ENCODE measurements at regions not wholly inside any gene's neighbourhood (a gene's known extent, or its start where the extent isn't known, plus 50 kb on each side); places are given as distances from the start of the nearest gene placed in this dataset.

DNA sequence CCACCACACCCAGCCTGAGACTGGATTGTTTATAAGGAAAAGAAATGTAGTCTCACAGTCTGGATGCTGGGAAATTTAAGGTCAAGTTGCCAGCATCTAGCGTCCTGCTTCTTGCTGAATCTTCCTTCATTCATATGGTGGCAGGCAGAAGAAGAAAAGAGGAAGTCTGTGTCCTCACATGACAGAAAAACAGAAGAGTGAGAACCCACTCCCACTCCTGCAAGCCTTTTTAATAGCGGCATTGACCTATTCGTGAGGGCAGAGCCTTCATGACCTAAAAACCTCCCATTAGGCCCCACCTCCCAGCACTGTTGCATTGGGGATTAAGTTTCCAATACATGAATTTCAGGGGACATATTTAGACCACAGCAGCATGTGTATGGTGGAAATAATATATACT, 160.8 kb upstream of the BMP2 start:
- Histone ChIP-seq H3K79me2 (replicated peaks; ENCODE audit: insufficient read depth, low read length) (no peaks in the 10 kb centered on the region), H3K27me3 (ENCODE audit: insufficient read depth, low read depth, low read length) (no peaks in the 10 kb centered on the region), H3K4me3 (ENCODE audit: low read length) (no peak overlapping the region), H3K9me3 (ENCODE audit: low read length) (no peaks in the 10 kb centered on the region), H3K9ac (ENCODE audit: low read length) (no peak overlapping the region), H3F3A (ENCODE audit: insufficient read depth, low read length, poor library complexity, severe bottlenecking) (no peaks in the 10 kb centered on the region), H3K27ac (ENCODE audit: low read length) (no peak overlapping the region), H3K4me2 (ENCODE audit: low read length) (no peak overlapping the region), H4K20me1 (ENCODE audit: insufficient read depth) (no peaks in the 10 kb centered on the region), H2AFZ (ENCODE audit: low read depth, low read length) (no peak overlapping the region), H3K9me2 (ENCODE audit: insufficient read depth, low read length) (no peaks in the 10 kb centered on the region), H3K36me3 (ENCODE audit: insufficient read depth, low read length) (no peaks in the 10 kb centered on the region)
- TF ChIP-seq RAD21 (conservative IDR thresholded peaks at IDR 0.05): no peak
- TF ChIP-seq, protein P1, sequence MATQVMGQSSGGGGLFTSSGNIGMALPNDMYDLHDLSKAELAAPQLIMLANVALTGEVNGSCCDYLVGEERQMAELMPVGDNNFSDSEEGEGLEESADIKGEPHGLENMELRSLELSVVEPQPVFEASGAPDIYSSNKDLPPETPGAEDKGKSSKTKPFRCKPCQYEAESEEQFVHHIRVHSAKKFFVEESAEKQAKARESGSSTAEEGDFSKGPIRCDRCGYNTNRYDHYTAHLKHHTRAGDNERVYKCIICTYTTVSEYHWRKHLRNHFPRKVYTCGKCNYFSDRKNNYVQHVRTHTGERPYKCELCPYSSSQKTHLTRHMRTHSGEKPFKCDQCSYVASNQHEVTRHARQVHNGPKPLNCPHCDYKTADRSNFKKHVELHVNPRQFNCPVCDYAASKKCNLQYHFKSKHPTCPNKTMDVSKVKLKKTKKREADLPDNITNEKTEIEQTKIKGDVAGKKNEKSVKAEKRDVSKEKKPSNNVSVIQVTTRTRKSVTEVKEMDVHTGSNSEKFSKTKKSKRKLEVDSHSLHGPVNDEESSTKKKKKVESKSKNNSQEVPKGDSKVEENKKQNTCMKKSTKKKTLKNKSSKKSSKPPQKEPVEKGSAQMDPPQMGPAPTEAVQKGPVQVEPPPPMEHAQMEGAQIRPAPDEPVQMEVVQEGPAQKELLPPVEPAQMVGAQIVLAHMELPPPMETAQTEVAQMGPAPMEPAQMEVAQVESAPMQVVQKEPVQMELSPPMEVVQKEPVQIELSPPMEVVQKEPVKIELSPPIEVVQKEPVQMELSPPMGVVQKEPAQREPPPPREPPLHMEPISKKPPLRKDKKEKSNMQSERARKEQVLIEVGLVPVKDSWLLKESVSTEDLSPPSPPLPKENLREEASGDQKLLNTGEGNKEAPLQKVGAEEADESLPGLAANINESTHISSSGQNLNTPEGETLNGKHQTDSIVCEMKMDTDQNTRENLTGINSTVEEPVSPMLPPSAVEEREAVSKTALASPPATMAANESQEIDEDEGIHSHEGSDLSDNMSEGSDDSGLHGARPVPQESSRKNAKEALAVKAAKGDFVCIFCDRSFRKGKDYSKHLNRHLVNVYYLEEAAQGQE (IDR thresholded peaks at IDR 0.05; ENCODE audit: borderline replicate concordance): no peak
- TF ChIP-seq SMC3 (conservative IDR thresholded peaks at IDR 0.05; ENCODE audit: poor library complexity): no peak
- TF ChIP-seq EP300 (conservative IDR thresholded peaks at IDR 0.05; ENCODE audit: poor library complexity, severe bottlenecking): no peak
- TF ChIP-seq MXI1 (conservative IDR thresholded peaks at IDR 0.05; ENCODE audit: poor library complexity, severe bottlenecking): no peak
- no peak for TF ChIP-seq POLR2AphosphoS5 (IDR thresholded peaks at IDR 0.05)
- no peak for TF ChIP-seq EZH2 (IDR thresholded peaks at IDR 0.05; ENCODE audit: borderline replicate concordance, insufficient read depth, low read length, poor library complexity, severe bottlenecking)
- TF ChIP-seq, protein P2, sequence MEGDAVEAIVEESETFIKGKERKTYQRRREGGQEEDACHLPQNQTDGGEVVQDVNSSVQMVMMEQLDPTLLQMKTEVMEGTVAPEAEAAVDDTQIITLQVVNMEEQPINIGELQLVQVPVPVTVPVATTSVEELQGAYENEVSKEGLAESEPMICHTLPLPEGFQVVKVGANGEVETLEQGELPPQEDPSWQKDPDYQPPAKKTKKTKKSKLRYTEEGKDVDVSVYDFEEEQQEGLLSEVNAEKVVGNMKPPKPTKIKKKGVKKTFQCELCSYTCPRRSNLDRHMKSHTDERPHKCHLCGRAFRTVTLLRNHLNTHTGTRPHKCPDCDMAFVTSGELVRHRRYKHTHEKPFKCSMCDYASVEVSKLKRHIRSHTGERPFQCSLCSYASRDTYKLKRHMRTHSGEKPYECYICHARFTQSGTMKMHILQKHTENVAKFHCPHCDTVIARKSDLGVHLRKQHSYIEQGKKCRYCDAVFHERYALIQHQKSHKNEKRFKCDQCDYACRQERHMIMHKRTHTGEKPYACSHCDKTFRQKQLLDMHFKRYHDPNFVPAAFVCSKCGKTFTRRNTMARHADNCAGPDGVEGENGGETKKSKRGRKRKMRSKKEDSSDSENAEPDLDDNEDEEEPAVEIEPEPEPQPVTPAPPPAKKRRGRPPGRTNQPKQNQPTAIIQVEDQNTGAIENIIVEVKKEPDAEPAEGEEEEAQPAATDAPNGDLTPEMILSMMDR (IDR thresholded peaks at IDR 0.05; ENCODE audit: poor library complexity, severe bottlenecking): no peak
- no peak for TF ChIP-seq TAF1 (IDR thresholded peaks at IDR 0.05; ENCODE audit: low read depth)

DNA sequence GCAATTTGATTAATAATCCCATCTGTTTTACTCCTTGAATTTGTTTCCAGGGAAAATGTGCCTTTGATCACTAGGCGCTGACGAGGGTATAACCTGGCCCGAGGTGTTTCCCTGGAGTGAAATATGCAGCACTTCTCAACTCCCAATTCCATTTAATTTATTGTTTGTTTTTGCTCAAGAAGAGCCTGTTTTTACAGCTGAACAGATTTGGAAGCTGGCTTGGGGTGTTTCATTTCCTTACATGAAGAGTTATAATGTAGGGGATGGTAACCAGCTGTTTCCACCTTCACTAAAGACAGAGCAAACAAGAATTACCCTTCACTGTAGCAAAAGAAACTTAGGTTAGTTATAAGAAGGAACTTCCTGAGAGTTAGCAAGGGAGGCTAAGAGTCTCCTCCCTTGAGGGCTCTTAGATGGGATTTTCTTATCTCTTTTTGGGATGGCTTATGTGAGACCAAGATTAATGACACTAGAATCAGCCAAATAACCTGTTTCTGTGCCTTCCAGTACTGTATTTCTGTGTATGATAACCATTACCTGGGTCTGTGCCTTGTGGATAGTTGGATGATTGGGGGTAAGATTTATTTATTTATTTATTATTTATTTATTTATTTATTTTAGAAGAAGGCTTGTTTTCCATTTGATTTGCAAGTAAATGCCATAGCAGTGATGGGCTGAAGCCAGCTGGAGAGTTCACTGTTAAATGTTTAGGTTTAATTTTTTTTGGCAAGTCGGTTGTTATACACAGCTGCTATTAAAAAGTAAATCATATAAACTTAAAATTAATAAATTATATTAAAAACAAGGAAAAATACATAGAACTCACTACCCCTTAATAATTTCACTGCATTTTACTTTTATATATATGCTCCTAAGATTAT, 162.2 kb upstream of the BMP2 start:
- H3F3A ChIP-seq (ENCODE audit: insufficient read depth, low read length, poor library complexity, severe bottlenecking): no peaks in the 10 kb centered on the region
- no peaks in the 10 kb centered on the region for H3K27me3 ChIP-seq (ENCODE audit: insufficient read depth, low read depth, low read length)
- no peak overlapping the region for H3K4me2 ChIP-seq (ENCODE audit: low read length)
- no peaks in the 10 kb centered on the region for H3K9me2 ChIP-seq (ENCODE audit: insufficient read depth, low read length)
- H3K27ac ChIP-seq (ENCODE audit: low read length): no peak overlapping the region
- no peak overlapping the region for H3K9ac ChIP-seq (ENCODE audit: low read length)
- no peak for TF ChIP-seq TAF1 (IDR thresholded peaks at IDR 0.05; ENCODE audit: low read depth)
- no peak for TF ChIP-seq SMC3 (conservative IDR thresholded peaks at IDR 0.05; ENCODE audit: poor library complexity)
- TF ChIP-seq, protein P2 (IDR thresholded peaks at IDR 0.05; ENCODE audit: poor library complexity, severe bottlenecking): no peak
- TF ChIP-seq, protein P1 (IDR thresholded peaks at IDR 0.05; ENCODE audit: borderline replicate concordance): no peak
- TF ChIP-seq EZH2 (IDR thresholded peaks at IDR 0.05; ENCODE audit: borderline replicate concordance, insufficient read depth, low read length, poor library complexity, severe bottlenecking): no peak
- no peak for TF ChIP-seq POLR2AphosphoS5 (IDR thresholded peaks at IDR 0.05)
- no peak for TF ChIP-seq EP300 (conservative IDR thresholded peaks at IDR 0.05; ENCODE audit: poor library complexity, severe bottlenecking)
- TF ChIP-seq RAD21 (conservative IDR thresholded peaks at IDR 0.05): no peak
- no peak for TF ChIP-seq MXI1 (conservative IDR thresholded peaks at IDR 0.05; ENCODE audit: poor library complexity, severe bottlenecking)
- no peaks in the 10 kb centered on the region for H3K79me2 ChIP-seq (replicated peaks; ENCODE audit: insufficient read depth, low read length)
- H3K36me3 ChIP-seq (ENCODE audit: insufficient read depth, low read length): no peaks in the 10 kb centered on the region
- no peak overlapping the region for H3K4me3 ChIP-seq (ENCODE audit: low read length)
- no peaks in the 10 kb centered on the region for H4K20me1 ChIP-seq (ENCODE audit: insufficient read depth)
- H2AFZ ChIP-seq (ENCODE audit: low read depth, low read length): no peak overlapping the region
- no peaks in the 10 kb centered on the region for H3K9me3 ChIP-seq (ENCODE audit: low read length)
